ENCODE measurements at regions not wholly inside any gene's neighbourhood (a gene's known extent, or its start where the extent isn't known, plus 50 kb on each side); places are given as distances from the start of the nearest gene placed in this dataset.

- Histone ChIP-seq H3K4me1 (ENCODE audit: insufficient read depth, low read length) (peaks cover 10% of the 10 kb centered on the region), H3K27me3 (ENCODE audit: insufficient read depth, low read length) (no peaks in the 10 kb centered on the region), H3K4me3 (ENCODE audit: insufficient read depth, low read length) (no peak overlapping the region), H4K20me1 (ENCODE audit: insufficient read depth, low read length) (no peaks in the 10 kb centered on the region), H3K27ac (ENCODE audit: low read depth, low read length) (no peak overlapping the region), H3K4me2 (ENCODE audit: insufficient read depth, low read length) (no peak overlapping the region), H2AFZ (ENCODE audit: low read length) (no peak overlapping the region), H3K36me3 (ENCODE audit: insufficient read depth, low read length) (no peaks in the 10 kb centered on the region), H3K79me2 (ENCODE audit: insufficient read depth, low read length) (no peaks in the 10 kb centered on the region), H3K9me3 (ENCODE audit: low read depth, low read length) (no peaks in the 10 kb centered on the region)
- DNase-seq (ENCODE audit: insufficient read length, low spot score, missing footprints): no peak
- no peak for TF ChIP-seq CTCF (IDR thresholded peaks at IDR 0.05; ENCODE audit: extremely low read depth, low read depth, low read length)
Observed at GRCh38 chr2:12587228-12587627, 129.5 kb upstream of the TRIB2 start.

GRCh38 chr2:12587729-12588522 lies 128.8 kb upstream of the TRIB2 start:
- peak; percentile 81 for DNase-seq (ENCODE audit: insufficient read length, low spot score, missing footprints)
- H3K36me3 ChIP-seq (ENCODE audit: insufficient read depth, low read length): no peaks in the 10 kb centered on the region
- H3K4me3 ChIP-seq (ENCODE audit: insufficient read depth, low read length): peak overlapping the region; percentile 14
- peak overlapping the region; percentile 53 for H3K4me2 ChIP-seq (ENCODE audit: insufficient read depth, low read length)
- no peak for TF ChIP-seq CTCF (IDR thresholded peaks at IDR 0.05; ENCODE audit: extremely low read depth, low read depth, low read length)
- no peaks in the 10 kb centered on the region for H3K79me2 ChIP-seq (ENCODE audit: insufficient read depth, low read length)
- no peaks in the 10 kb centered on the region for H3K9me3 ChIP-seq (ENCODE audit: low read depth, low read length)
- no peaks in the 10 kb centered on the region for H3K27me3 ChIP-seq (ENCODE audit: insufficient read depth, low read length)
- peaks cover 10% of the 10 kb centered on the region for H3K4me1 ChIP-seq (ENCODE audit: insufficient read depth, low read length)
- H3K27ac ChIP-seq (ENCODE audit: low read depth, low read length): peak overlapping the region; percentile 47
- no peaks in the 10 kb centered on the region for H4K20me1 ChIP-seq (ENCODE audit: insufficient read depth, low read length)
- H2AFZ ChIP-seq (ENCODE audit: low read length): peak overlapping the region; percentile 53

GRCh38 chr2:12588986-12589385 lies 127.8 kb upstream of the TRIB2 start:
- peaks cover 10% of the 10 kb centered on the region for H3K4me1 ChIP-seq (ENCODE audit: insufficient read depth, low read length)
- no peaks in the 10 kb centered on the region for H4K20me1 ChIP-seq (ENCODE audit: insufficient read depth, low read length)
- no peak overlapping the region for H2AFZ ChIP-seq (ENCODE audit: low read length)
- H3K27ac ChIP-seq (ENCODE audit: low read depth, low read length): no peak overlapping the region
- H3K4me3 ChIP-seq (ENCODE audit: insufficient read depth, low read length): no peak overlapping the region
- H3K36me3 ChIP-seq (ENCODE audit: insufficient read depth, low read length): no peaks in the 10 kb centered on the region
- TF ChIP-seq CTCF (IDR thresholded peaks at IDR 0.05; ENCODE audit: extremely low read depth, low read depth, low read length): no peak
- H3K4me2 ChIP-seq (ENCODE audit: insufficient read depth, low read length): no peak overlapping the region
- no peak for DNase-seq (ENCODE audit: insufficient read length, low spot score, missing footprints)
- no peaks in the 10 kb centered on the region for H3K9me3 ChIP-seq (ENCODE audit: low read depth, low read length)
- no peaks in the 10 kb centered on the region for H3K79me2 ChIP-seq (ENCODE audit: insufficient read depth, low read length)
- H3K27me3 ChIP-seq (ENCODE audit: insufficient read depth, low read length): no peaks in the 10 kb centered on the region

- no peak for DNase-seq (ENCODE audit: insufficient read length, low spot score, missing footprints)
- Histone ChIP-seq H3K4me2 (ENCODE audit: insufficient read depth, low read length) (no peak overlapping the region), H3K36me3 (ENCODE audit: insufficient read depth, low read length) (no peaks in the 10 kb centered on the region), H3K4me3 (ENCODE audit: insufficient read depth, low read length) (no peak overlapping the region), H3K79me2 (ENCODE audit: insufficient read depth, low read length) (no peaks in the 10 kb centered on the region), H3K9me3 (ENCODE audit: low read depth, low read length) (no peaks in the 10 kb centered on the region), H2AFZ (ENCODE audit: low read length) (no peak overlapping the region), H3K27me3 (ENCODE audit: insufficient read depth, low read length) (no peaks in the 10 kb centered on the region), H3K4me1 (ENCODE audit: insufficient read depth, low read length) (peaks cover 10% of the 10 kb centered on the region), H3K27ac (ENCODE audit: low read depth, low read length) (no peak overlapping the region), H4K20me1 (ENCODE audit: insufficient read depth, low read length) (no peaks in the 10 kb centered on the region)
- no peak for TF ChIP-seq CTCF (IDR thresholded peaks at IDR 0.05; ENCODE audit: extremely low read depth, low read depth, low read length)
Observed at GRCh38 chr2:12589802-12590320, 126.9 kb upstream of the TRIB2 start.
